Stimulated activated CD4-positive, alpha-beta T cell treated with anti-CD3 and anti-CD28 coated beads, Interleukin-15, amount 100 ng/mL, for 48 hours (primary cell): ENCODE measurements at regions not wholly inside any gene's neighbourhood (a gene's known extent, or its start where the extent isn't known, plus 50 kb on each side); places are given as distances from the start of the nearest gene placed in this dataset.

Experiments used
- DNase-seq, 2 donors: peaks; one replicate each; pipeline ENCODE4 v3.0.0-alpha.2; 2020; ENCODE audit warnings: low read depth in 2 of 2

GRCh38 chr12:30827101-30828066, 72.6 kb upstream of the CAPRIN2 start:
- DNase-seq: no peak

DNA sequence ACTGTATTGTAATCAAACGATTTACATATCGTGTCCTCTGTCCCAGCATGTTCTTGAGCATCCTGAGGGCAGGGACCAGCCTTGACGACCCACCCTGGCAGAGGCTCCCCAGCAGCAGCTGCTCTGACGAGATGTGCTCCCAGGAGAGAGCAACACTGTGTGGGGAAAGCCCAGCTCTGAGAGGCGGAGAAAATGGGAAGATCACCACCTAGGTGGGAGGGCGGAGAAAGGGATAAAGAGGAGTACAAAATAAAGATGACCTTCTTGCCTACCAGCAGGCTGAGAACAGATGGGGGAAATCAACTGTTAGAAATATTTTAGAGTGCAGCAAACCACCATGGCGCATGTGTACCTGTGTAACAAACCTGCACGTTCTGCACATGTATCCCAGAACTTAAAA, 71.5 kb upstream of the CAPRIN2 start:
- no peak for DNase-seq

- DNase-seq: no peak
These were observed 70.6 kb upstream of the CAPRIN2 start for GRCh38 chr12:30825341-30825740.

- DNase-seq: no peak
These were observed 69.6 kb upstream of the CAPRIN2 start for GRCh38 chr12:30824311-30824710.

DNA sequence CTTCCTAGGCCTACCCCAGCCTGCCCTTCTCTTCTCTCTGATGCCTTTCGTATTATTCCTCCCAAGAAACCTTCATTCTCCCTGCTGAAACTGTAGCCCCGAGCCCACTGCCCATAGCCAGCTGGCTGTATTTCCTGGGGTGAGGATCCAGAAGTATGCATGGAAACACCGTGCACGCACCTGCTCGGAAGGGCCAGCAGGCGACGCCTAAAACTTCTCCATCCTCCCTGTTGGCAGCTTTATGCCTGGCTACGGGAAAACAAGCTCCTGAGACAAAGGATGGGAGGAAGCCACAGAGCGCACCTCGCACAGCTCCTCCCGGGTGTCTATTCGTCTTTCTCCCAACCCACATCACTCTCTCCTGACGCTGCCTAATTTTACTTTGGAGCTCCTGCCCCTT, 69.0 kb upstream of the CAPRIN2 start:
- DNase-seq: no peak

DNA sequence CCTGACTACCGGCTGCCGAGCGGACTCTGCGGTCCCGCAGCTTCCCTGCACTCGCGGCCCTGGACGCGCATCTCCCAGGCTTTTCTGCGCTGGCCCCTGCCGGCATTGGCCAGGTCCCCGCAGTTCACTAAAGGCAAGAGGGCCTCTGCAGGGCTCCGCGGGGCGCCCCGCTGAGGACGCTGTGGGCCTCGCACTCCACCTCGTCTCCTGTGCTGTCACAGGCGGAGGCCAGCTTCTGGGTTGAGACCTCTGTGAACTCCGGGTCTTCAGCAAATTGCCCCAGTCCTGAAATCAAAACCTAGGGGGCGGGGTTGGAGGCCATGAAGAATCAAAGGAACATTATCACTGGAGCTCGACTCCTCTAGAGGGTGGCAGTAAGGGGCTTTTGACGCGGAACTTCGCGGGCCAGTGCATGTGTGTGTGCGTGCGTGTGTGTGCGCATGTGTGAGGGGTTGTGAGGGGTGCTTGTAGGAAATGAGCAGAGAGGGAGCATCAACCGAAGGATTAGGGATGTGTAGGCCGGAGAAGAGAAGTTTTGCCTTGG, 68.5 kb upstream of the CAPRIN2 start:
- peak; percentile 11 to 33 for DNase-seq

- DNase-seq: peak in 1 of 2 donors; percentile 9
These were observed 67.8 kb upstream of the CAPRIN2 start for GRCh38 chr12:30822385-30823155.

- no peak for DNase-seq
These were observed 65.7 kb upstream of the CAPRIN2 start for GRCh38 chr12:30820406-30820946.

GRCh38 chr12:30818562-30818961, 63.8 kb upstream of the CAPRIN2 start:
- DNase-seq: no peak

GRCh38 chr12:30816742-30817465, 62.2 kb upstream of the CAPRIN2 start:
- DNase-seq: no peak

DNA sequence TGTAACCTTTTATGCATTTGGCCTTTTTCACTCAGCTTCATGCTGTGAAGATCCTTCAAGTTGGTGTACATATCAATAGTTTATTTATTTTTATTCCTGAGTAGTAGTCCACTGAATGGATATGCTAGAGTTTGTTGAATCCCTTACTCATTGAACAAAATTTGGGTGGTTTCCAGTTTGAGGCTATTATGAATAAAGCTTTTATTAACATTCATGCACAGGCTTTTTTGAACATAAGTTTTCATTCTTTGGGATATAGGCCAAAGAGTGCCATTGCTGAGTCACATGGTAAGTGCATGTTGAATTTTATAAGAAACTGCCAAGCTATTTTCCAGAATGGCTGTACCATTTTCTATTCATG, 59.5 kb upstream of the CAPRIN2 start:
- no peak for DNase-seq

- no peak for DNase-seq
These were observed 59.0 kb upstream of the CAPRIN2 start for GRCh38 chr12:30813525-30814294.

DNA sequence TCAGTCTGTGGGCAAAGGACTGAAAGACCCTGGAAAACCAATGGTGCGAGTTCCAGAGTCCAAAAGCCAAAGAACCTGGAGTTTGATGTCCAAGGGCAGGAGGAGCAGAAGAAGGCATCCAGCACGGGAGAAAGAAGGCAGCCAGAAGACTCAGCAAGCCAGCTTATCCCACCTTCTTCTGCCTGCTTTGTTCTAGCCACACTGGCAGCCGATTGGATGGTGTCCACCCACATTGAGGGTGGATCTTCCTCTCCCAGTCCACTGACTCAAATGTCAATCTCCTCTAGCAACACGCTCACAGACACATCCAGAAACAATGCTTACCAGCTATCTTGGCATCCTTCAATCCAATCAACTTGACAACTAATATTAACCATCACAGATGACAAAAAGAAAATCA, 57.2 kb upstream of the CAPRIN2 start:
- DNase-seq: no peak

DNA sequence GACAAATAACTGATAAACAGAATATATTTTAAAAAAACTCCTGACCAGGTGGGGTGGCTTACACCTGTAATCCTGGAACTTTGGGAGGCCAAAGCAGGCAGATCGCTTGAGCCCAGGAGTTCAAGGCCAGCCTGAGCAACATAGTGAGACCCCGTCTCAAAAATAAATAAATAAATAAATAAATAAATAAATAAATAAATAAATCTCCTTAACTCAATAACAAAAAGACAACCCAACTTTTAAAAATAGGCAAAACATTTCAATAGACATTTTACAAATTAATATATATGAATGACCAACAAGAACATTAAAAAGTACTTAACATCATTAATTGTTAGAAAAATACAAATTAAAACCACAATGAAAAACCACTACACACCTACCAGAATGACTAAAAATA, 56.2 kb upstream of the CAPRIN2 start:
- no peak for DNase-seq

GRCh38 chr12:30807695-30808034, 52.9 kb upstream of the CAPRIN2 start:
- DNase-seq: no peak

GRCh38 chr12:30806989-30807694, 52.4 kb upstream of the CAPRIN2 start:
- no peak for DNase-seq

DNA sequence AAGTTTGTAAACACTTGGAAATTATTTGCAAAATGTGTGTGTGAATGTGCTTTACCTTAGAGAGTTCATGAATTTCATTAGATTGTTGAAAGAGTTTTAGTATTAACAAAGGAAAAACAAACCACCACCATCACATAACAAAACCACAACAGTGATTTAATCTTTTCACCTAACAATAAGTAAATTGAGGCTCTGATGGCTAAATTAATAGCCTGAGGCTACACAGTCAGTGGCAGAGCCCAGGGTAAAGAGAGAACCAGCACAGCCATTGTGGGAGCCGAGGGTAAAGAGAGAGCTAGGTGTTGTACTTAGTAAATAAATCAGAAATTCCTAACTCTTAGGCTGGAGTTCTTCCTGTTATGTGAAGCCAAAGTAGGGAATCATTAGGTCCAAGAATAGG, 51.2 kb upstream of the CAPRIN2 start:
- no peak for DNase-seq
